ENCODE measurements at regions not wholly inside any gene's neighbourhood (a gene's known extent, or its start where the extent isn't known, plus 50 kb on each side); places are given as distances from the start of the nearest gene placed in this dataset.

- no peak for DNase-seq
Measured at GRCh38 chrX:6693051-6693450, 158.1 kb upstream of the VCX3A start.

GRCh38 chrX:6685489-6685888 is 150.6 kb upstream of the VCX3A start:
- DNase-seq = no peak

GRCh38 chrX:6683353-6683752 is 148.4 kb upstream of the VCX3A start:
- no peak for DNase-seq

- DNase-seq = no peak
Measured at GRCh38 chrX:6681521-6682145, 146.7 kb upstream of the VCX3A start.

- no peak for DNase-seq
Measured at GRCh38 chrX:6679988-6680387, 145.1 kb upstream of the VCX3A start.

GRCh38 chrX:6679550-6679949 is 144.6 kb upstream of the VCX3A start:
- DNase-seq = no peak

GRCh38 chrX:6678313-6678712 is 143.4 kb upstream of the VCX3A start:
- no peak for DNase-seq

- no peak for DNase-seq
Measured at GRCh38 chrX:6674734-6675133, 139.8 kb upstream of the VCX3A start.

GRCh38 chrX:6667048-6667768 is 132.3 kb upstream of the VCX3A start:
- DNase-seq = no peak

- DNase-seq = no peak
Measured at GRCh38 chrX:6666624-6667023, 131.7 kb upstream of the VCX3A start.

- DNase-seq = no peak
Measured at GRCh38 chrX:6661736-6662135, 126.8 kb upstream of the VCX3A start.

GRCh38 chrX:6660567-6661264 is 125.8 kb upstream of the VCX3A start:
- DNase-seq = no peak

- DNase-seq = no peak
Measured at GRCh38 chrX:6645216-6645615, 110.3 kb upstream of the VCX3A start.

- no peak for DNase-seq
Measured at GRCh38 chrX:6644411-6644810, 109.5 kb upstream of the VCX3A start.

- DNase-seq = no peak
Measured at GRCh38 chrX:6640727-6641126, 105.8 kb upstream of the VCX3A start.

- DNase-seq = no peak
Measured at GRCh38 chrX:6614506-6614905, 79.6 kb upstream of the VCX3A start.

GRCh38 chrX:6599230-6599860 is 64.4 kb upstream of the VCX3A start:
- no peak for DNase-seq

All from T-helper 2 cell (primary cell).